Left lung (tissue), 4 donors: ENCODE measurements at regions not wholly inside any gene's neighbourhood (a gene's known extent, or its start where the extent isn't known, plus 50 kb on each side); places are given as distances from the start of the nearest gene placed in this dataset.

ENCODE experiments used
- ATAC-seq: fragments of 200-7000 bp; cut with Tn5 transposase; one replicate; pipeline ENCODE4 v1.9.1; 2020; ENCODE audit warnings: moderate library complexity
- DNase-seq, 4 donors: peaks; one replicate each; pipeline ENCODE4 v3.0.0-alpha.2; 2013 to 2020
- H3K27ac ChIP-seq, 2 donors: fragments of 200-600 bp; sonication (generic) in 1 of 2; one replicate each; pipeline versions ENCODE4 v1.5.0 to v1.8.0; 2020 to 2021
- H3K27me3 ChIP-seq, 2 donors: fragments of 200-600 bp; sonication (generic) in 1 of 2; one replicate each; pipeline versions ENCODE4 v1.5.0 to v1.8.0; 2020 to 2021
- H3K36me3 ChIP-seq, 2 donors: fragments of 200-600 bp; sonication (generic) in 1 of 2; one replicate each; pipeline versions ENCODE4 v1.5.0 to v1.8.0; 2020 to 2021
- H3K4me1 ChIP-seq, 2 donors: fragments of 200-600 bp; one replicate each; pipeline ENCODE4 v1.8.0; 2021
- H3K4me3 ChIP-seq, 2 donors: fragments of 200-600 bp; sonication (generic) in 1 of 2; one replicate each; pipeline versions ENCODE4 v1.5.0 to v1.8.0; 2020 to 2021; ENCODE audit warnings: mild to moderate bottlenecking in 1 of 2
- H3K9me3 ChIP-seq, 2 donors: fragments of 200-600 bp; sonication (generic) in 1 of 2; one replicate each; pipeline versions ENCODE4 v1.5.0 to v1.8.0; 2020 to 2021
- CTCF ChIP-seq, 2 donors: fragments of 200-600 bp; sonication (generic) in 1 of 2; IDR thresholded peaks; one replicate each; pipeline versions ENCODE4 v1.5.0 to v1.8.0; 2021; ENCODE audit warnings: antibody characterized with exemption in 2 of 2
- intact Hi-C, 2 donors: fragments of 100-400 bp; cut with DNase I; formaldehyde crosslinking; loops; one replicate each; pipeline versions ENCODE4 v1.11.2 to v1.14.2; 2022
- donor health status: DM: no; HTN: yes; CAD: no.
- donor health status: DM: no; HTN: no; CAD: no.

GRCh38 chr18:54100920-54101470, 123.5 kb downstream of the MBD2 start:
- intact Hi-C loops: no loop called here
- H3K27ac ChIP-seq: no peak overlapping the region
- no peak overlapping the region for H3K4me3 ChIP-seq
- H3K9me3 ChIP-seq: peaks cover 0 to 2% of the 10 kb centered on the region in 2 donors
- H3K4me1 ChIP-seq: no peaks in the 10 kb centered on the region
- H3K27me3 ChIP-seq: no peaks in the 10 kb centered on the region
- no peak for TF ChIP-seq CTCF (IDR thresholded peaks at IDR 0.05)
- no peaks in the 10 kb centered on the region for H3K36me3 ChIP-seq
- ATAC-seq (no peak), DNase-seq (no peak)

GRCh38 chr18:54100466-54100865, 124.0 kb downstream of the MBD2 start:
- no peak for ATAC-seq
- peaks cover 0 to 2% of the 10 kb centered on the region in 2 donors for H3K9me3 ChIP-seq
- H3K4me1 ChIP-seq: no peaks in the 10 kb centered on the region
- no peak for TF ChIP-seq CTCF (IDR thresholded peaks at IDR 0.05)
- no peak overlapping the region for H3K27ac ChIP-seq
- H3K36me3 ChIP-seq: no peaks in the 10 kb centered on the region
- no peaks in the 10 kb centered on the region for H3K27me3 ChIP-seq
- no peak overlapping the region for H3K4me3 ChIP-seq
- intact Hi-C loops: no loop called here
- DNase-seq: no peak

- Histone ChIP-seq H3K36me3 (no peaks in the 10 kb centered on the region), H3K4me3 (no peak overlapping the region), H3K27ac (no peak overlapping the region), H3K4me1 (no peaks in the 10 kb centered on the region), H3K27me3 (no peaks in the 10 kb centered on the region), H3K9me3 (peaks cover 0 to 2% of the 10 kb centered on the region in 2 donors)
- DNase-seq (no peak), ATAC-seq (no peak)
- no peak for TF ChIP-seq CTCF (IDR thresholded peaks at IDR 0.05)
- intact Hi-C loops: no loop called here
Measured at GRCh38 chr18:54094474-54094873, 130.0 kb downstream of the MBD2 start.

- no peak for TF ChIP-seq CTCF (IDR thresholded peaks at IDR 0.05)
- no peaks in the 10 kb centered on the region for H3K36me3 ChIP-seq
- no peak for ATAC-seq
- no peak for DNase-seq
- H3K4me3 ChIP-seq: no peak overlapping the region
- H3K9me3 ChIP-seq: no peaks in the 10 kb centered on the region
- no peaks in the 10 kb centered on the region for H3K27me3 ChIP-seq
- no peak overlapping the region for H3K27ac ChIP-seq
- H3K4me1 ChIP-seq: no peaks in the 10 kb centered on the region
- intact Hi-C loops: no loop called here
Measured at GRCh38 chr18:54090856-54091255, 133.6 kb downstream of the MBD2 start.

GRCh38 chr18:54089749-54090459, 134.6 kb downstream of the MBD2 start:
- Histone ChIP-seq H3K4me3 (no peak overlapping the region), H3K9me3 (no peaks in the 10 kb centered on the region), H3K4me1 (no peaks in the 10 kb centered on the region), H3K27me3 (no peaks in the 10 kb centered on the region), H3K27ac (no peak overlapping the region), H3K36me3 (no peaks in the 10 kb centered on the region)
- no peak for TF ChIP-seq CTCF (IDR thresholded peaks at IDR 0.05)
- no peak for ATAC-seq
- no peak for DNase-seq
- intact Hi-C loops: no loop called here
